WI38 (cell line): ENCODE measurements at regions not wholly inside any gene's neighbourhood (a gene's known extent, or its start where the extent isn't known, plus 50 kb on each side); places are given as distances from the start of the nearest gene placed in this dataset.

Experiments used
- H3K4me3 ChIP-seq: 2 replicates; pipeline ENCODE4 v1.5.1; 2011; ENCODE audit warnings: low read depth, mild to moderate bottlenecking, control low read depth, low read length
- TF ChIP-seq, protein P1 (sequence below): IDR thresholded peaks from 2 replicates; pipeline ENCODE4 v1.5.1; 2012; ENCODE audit warnings: low read depth, mild to moderate bottlenecking, control low read depth, low read length

GRCh38 chr5:119852140-119852539, 222.8 kb downstream of the FAM170A start:
- no peak overlapping the region for H3K4me3 ChIP-seq

GRCh38 chr5:119860463-119860862, 231.1 kb downstream of the FAM170A start:
- no peak overlapping the region for H3K4me3 ChIP-seq
- TF ChIP-seq, protein P1, sequence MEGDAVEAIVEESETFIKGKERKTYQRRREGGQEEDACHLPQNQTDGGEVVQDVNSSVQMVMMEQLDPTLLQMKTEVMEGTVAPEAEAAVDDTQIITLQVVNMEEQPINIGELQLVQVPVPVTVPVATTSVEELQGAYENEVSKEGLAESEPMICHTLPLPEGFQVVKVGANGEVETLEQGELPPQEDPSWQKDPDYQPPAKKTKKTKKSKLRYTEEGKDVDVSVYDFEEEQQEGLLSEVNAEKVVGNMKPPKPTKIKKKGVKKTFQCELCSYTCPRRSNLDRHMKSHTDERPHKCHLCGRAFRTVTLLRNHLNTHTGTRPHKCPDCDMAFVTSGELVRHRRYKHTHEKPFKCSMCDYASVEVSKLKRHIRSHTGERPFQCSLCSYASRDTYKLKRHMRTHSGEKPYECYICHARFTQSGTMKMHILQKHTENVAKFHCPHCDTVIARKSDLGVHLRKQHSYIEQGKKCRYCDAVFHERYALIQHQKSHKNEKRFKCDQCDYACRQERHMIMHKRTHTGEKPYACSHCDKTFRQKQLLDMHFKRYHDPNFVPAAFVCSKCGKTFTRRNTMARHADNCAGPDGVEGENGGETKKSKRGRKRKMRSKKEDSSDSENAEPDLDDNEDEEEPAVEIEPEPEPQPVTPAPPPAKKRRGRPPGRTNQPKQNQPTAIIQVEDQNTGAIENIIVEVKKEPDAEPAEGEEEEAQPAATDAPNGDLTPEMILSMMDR: no peak

More at GRCh38 chr5:119852140-119852539, 222.8 kb downstream of the FAM170A start:
- TF ChIP-seq, protein P1: no peak

- H3K4me3 ChIP-seq: no peak overlapping the region
- TF ChIP-seq, protein P1: no peak
Measured at GRCh38 chr5:119862619-119863018, 233.3 kb downstream of the FAM170A start.

DNA sequence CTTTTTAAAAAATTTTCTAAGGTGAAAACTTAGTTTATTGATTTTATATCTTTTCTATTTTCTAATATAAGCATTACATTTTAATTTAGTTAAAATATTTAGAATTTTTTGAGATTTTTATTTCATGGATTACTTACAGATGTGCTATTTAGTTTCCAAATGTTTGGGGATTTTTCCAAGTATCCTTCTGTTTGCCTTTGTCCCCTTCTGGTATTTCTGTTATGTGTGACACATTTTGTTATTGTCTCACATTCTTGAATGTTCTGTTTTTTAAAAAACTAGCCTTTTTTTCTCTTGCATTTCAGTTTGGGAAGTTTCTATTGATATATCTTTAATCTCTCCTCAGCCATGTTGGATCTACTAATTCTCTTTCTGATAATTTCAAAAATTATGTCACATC, 234.9 kb downstream of the FAM170A start:
- TF ChIP-seq, protein P1: no peak
- no peak overlapping the region for H3K4me3 ChIP-seq

DNA sequence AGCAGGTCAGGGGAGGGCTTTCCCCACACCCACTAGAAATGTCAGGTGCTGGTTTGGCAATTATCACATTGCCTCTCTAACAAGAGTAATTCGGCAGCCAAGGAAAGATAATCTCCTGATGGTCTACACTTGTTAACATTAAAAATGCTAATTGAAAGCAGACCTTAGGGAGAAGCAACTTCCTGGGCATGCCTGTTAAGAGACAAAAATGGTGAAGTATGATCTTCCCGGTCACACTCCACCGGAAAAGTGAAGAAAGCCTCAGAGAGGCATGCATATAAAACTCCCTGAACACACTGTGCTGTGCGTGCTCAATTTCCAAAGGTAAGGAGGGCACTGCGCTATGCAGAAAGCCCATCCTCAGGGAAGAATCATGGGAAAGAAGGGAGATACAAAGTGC, 244.3 kb downstream of the FAM170A start:
- TF ChIP-seq, protein P1: no peak
- H3K4me3 ChIP-seq: no peak overlapping the region

- TF ChIP-seq, protein P1: no peak
- H3K4me3 ChIP-seq: no peak overlapping the region
Measured at GRCh38 chr5:119876522-119876921, 247.2 kb downstream of the FAM170A start.

DNA sequence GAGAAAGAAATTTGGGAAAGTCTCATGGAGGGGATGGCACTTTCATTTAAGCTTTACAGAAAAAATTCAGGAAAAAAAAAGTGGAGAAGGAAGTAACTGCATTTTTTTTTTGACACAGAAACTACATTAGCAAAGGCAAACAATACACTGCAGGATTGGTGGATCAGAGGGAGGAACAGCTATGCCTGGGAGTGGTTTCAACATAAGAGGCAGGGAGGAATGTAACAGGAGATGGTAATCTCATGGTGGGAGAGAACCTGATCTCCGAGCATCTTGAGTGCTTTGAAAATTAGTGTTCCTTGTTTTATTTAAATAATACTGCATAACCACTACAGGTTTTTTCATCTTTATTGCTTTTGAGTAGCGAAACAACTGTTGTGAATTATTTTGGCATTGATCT, 249.4 kb downstream of the FAM170A start:
- no peak overlapping the region for H3K4me3 ChIP-seq
- TF ChIP-seq, protein P1: no peak
